Stimulated activated effector memory CD8-positive, alpha-beta T cell treated with anti-CD3 and anti-CD28 coated beads, Interleukin-12 subunit alpha, Interleukin-12 subunit beta, amount 100 ng/mL, for 72 hours (primary cell): ENCODE measurements at regions not wholly inside any gene's neighbourhood (a gene's known extent, or its start where the extent isn't known, plus 50 kb on each side); places are given as distances from the start of the nearest gene placed in this dataset.

ENCODE experiments used
- ATAC-seq: fragments of 150-1000 bp; cut with Tn5 transposase; 2 replicates; pipeline ENCODE4 v1.10.0; 2021
- DNase-seq, 2 donors: peaks; one replicate each; pipeline ENCODE4 v3.0.0; 2021 to 2022; ENCODE audit warnings: low spot score in 2 of 2
- H3K27ac Mint-ChIP-seq: one replicate; pipeline ENCODE4 v1.8.0; 2022; ENCODE audit warnings: mild to moderate bottlenecking, mixed read lengths
- H3K36me3 Mint-ChIP-seq: one replicate; pipeline ENCODE4 v1.8.0; 2022; ENCODE audit warnings: mild to moderate bottlenecking, mixed read lengths
- H3K4me1 Mint-ChIP-seq: one replicate; pipeline ENCODE4 v1.8.0; 2022; ENCODE audit warnings: mixed read lengths
- H3K4me3 Mint-ChIP-seq: one replicate; pipeline ENCODE4 v1.8.0; 2022; ENCODE audit warnings: mild to moderate bottlenecking, mixed read lengths
- H3K9me3 Mint-ChIP-seq: one replicate; pipeline ENCODE4 v1.8.0; 2022; ENCODE audit warnings: mixed read lengths

DNA sequence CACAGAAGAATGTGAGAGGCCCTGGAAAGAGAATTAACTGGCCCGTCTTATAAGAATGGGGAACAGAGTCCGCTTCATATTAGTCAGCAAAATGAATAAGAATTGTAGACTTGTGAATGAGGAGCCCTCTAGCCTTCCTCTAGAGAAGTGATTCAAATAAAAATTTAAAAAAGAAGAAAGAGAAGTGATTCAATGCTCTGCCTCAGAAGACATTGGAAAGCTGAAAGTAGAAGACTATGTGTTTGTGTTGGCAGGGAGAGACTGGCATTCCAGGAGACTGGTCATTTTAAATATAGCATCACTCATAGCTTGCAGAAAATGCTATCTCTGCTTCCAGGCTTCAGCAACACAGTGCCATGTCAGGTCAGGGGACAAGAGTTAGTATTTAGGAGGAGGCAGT is 190.6 kb upstream of the HS3ST3A1 start:
- Mint-ChIP-seq H3K36me3 (no peaks in the 10 kb centered on the region), H3K9me3 (no peaks in the 10 kb centered on the region), H3K27ac (no peak overlapping the region), H3K4me1 (no peaks in the 10 kb centered on the region), H3K4me3 (no peak overlapping the region)
- no peak for ATAC-seq
- DNase-seq = no peak

DNA sequence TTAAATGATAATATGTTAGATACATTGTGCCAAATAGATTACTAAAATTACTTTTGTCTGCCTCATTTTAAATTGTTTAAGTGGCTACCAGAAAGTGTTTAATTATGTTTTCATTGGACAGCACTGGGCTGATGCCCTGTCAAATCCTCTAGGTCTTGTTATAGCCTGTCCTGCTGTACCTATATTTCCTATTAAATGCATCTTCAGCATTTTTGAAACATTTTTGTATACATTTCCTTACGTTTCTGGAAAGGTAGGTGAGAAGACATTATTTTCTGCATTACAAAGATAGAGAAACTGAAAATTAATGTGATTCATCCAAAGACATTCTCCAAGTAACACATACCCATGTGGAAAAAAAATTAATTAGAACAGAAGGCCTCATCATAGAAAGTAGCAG is 192.2 kb upstream of the HS3ST3A1 start:
- Mint-ChIP-seq H3K27ac (no peak overlapping the region), H3K36me3 (no peaks in the 10 kb centered on the region), H3K4me1 (no peaks in the 10 kb centered on the region), H3K9me3 (peaks cover 3% of the 10 kb centered on the region), H3K4me3 (no peak overlapping the region)
- DNase-seq (no peak), ATAC-seq (no peak)

DNA sequence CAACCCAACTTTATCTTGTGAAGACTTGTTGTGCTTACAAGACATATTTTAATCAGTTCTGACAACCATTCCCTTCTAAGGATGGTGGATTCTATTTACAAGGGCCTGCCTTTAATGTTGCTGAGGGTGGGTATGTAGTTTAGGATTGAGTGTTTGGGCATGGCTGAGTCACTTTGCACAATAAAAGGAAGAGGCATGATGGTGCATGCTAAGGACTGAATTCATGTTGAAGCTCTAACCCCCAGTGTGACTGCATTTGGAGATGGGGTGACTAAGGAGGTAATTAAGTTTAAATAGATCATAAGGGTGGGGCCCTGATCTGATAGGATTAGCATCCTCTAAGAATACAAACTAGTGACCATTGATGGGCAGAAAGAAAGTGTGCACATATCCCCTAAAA is 196.1 kb upstream of the HS3ST3A1 start:
- H3K9me3 Mint-ChIP-seq = peaks cover 3% of the 10 kb centered on the region
- H3K27ac Mint-ChIP-seq = no peak overlapping the region
- DNase-seq = no peak
- H3K4me3 Mint-ChIP-seq = no peak overlapping the region
- H3K36me3 Mint-ChIP-seq = no peaks in the 10 kb centered on the region
- no peaks in the 10 kb centered on the region for H3K4me1 Mint-ChIP-seq
- no peak for ATAC-seq

DNA sequence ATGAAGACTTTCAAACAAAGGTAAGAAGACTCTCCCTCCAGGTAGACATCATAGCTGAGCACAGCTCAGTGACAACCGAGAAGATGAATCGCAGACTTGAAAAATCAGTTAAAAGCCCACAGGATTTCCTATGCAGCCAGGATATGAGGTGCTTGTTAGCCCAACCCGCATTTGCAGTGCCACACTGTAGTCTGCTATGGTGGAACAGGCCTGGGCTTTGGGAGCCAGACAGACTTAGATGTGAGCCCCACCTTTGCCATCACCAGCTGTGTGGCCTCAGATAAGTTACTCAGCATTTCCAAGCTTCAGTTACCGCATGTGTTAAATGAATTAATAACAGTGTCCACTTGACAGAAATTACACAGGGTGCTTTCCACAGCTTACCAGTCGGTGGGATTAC is 204.4 kb upstream of the HS3ST3A1 start:
- no peaks in the 10 kb centered on the region for H3K4me1 Mint-ChIP-seq
- no peak overlapping the region for H3K4me3 Mint-ChIP-seq
- H3K36me3 Mint-ChIP-seq = no peaks in the 10 kb centered on the region
- ATAC-seq (no peak), DNase-seq (peak in 1 of 2 donors; percentile 18)
- no peaks in the 10 kb centered on the region for H3K9me3 Mint-ChIP-seq
- H3K27ac Mint-ChIP-seq = no peak overlapping the region

DNA sequence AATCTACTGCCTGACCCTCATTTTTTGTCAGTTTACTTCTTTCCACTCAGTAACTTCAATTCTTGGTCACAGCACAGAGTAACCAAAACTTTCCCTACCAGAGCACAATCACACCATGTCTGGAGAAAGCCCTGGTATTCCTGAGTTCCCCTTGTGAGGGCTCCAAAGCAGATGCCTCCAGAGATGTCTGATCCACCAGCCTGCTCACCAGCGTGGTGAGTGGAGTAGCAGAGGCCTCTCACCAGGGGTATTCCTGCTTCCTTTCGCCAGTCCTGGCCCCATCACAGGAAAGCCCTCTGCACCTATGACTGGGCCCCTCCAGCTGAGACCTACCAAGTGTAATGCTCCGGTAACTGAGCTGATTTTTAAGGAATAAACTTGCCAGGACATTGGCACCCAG is 205.4 kb upstream of the HS3ST3A1 start:
- ATAC-seq (no peak), DNase-seq (no peak)
- no peaks in the 10 kb centered on the region for H3K36me3 Mint-ChIP-seq
- H3K4me3 Mint-ChIP-seq = no peak overlapping the region
- H3K4me1 Mint-ChIP-seq = no peaks in the 10 kb centered on the region
- H3K27ac Mint-ChIP-seq = no peak overlapping the region
- H3K9me3 Mint-ChIP-seq = no peaks in the 10 kb centered on the region

DNA sequence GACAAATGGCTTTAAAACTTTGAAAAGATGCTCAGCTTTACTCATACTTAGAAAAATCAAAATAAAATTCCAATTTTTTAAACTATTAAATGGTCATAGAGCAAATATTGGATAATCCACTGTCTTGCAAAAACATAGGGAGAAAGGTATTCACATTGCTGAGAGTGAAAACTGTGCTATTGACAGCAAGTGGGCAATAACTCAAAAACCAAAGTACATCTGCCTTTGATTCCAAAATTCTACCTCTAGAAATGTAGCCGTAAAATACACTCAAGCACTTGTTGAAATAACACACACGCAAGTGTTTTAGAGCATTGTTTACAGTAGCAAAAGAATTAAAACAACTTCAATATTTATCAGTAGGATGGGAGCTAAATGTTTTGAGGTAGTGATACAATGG is 210.6 kb upstream of the HS3ST3A1 start:
- H3K4me3 Mint-ChIP-seq = no peak overlapping the region
- no peaks in the 10 kb centered on the region for H3K4me1 Mint-ChIP-seq
- no peaks in the 10 kb centered on the region for H3K9me3 Mint-ChIP-seq
- H3K27ac Mint-ChIP-seq = no peak overlapping the region
- ATAC-seq (no peak), DNase-seq (no peak)
- no peaks in the 10 kb centered on the region for H3K36me3 Mint-ChIP-seq

DNA sequence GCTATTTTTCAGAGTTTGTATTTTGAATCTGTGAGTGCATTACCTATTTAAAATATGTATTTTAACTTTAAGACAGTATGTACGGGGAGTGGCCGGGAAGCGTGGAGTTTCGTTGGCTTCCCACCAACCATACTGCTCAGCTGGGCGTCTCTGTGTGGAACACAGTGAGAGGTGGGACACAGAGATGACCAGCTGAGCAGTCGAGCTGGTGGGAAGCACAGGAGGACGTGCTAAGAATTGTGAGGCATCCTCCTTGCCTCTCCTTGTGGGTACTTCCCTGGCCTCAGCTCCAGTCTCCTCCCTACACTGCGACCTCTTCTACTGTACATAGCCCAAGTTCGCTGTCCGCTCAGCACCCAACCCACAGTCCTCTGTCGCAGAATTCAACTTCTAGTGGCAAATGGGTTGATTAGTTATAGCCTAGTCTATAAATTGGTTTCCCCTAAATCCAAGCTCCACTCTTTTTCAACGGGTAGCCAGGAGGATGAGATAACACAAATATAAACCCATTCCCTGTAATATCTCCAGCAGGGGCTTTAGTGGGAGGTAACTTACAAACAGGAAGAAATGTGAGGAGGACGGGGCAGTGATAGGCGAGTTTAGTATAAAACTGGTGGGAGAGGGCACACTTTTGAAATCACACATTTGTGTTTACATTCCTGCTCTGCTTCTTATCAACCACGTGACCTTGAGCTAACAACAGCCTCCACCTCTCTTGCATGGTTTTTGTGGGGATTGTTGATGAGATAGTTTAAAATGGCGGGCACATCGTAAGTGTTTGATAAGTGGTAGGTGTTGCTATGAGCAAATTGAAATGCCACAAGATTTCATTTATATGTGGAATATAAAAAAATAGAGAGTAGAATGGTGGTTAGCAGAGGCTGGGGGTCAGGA is 211.9 kb upstream of the HS3ST3A1 start:
- H3K27ac Mint-ChIP-seq = no peak overlapping the region
- DNase-seq (no peak), ATAC-seq (no peak)
- H3K4me1 Mint-ChIP-seq = no peaks in the 10 kb centered on the region
- H3K4me3 Mint-ChIP-seq = no peak overlapping the region
- no peaks in the 10 kb centered on the region for H3K36me3 Mint-ChIP-seq
- no peaks in the 10 kb centered on the region for H3K9me3 Mint-ChIP-seq

DNA sequence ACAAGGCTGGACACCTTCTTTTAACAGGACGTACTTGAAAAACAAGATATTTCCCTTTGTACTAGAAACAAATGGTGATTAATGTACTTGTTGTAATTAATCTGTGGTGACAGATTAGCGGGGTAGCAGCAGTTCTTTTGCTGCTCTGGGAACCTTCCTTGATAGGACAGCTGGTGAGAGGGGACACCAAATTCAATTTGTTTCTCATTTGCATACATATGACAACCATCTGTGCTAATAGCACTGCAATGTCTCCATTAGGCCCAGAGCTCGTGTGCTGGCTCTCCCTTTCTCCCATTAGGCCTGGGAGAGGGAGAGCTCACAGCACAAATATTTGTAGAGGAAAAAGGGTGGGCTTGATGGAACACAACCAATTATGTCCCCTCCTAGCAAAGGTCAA is 221.0 kb upstream of the HS3ST3A1 start:
- DNase-seq = no peak
- Mint-ChIP-seq H3K4me3 (no peak overlapping the region), H3K9me3 (peaks cover 2% of the 10 kb centered on the region), H3K4me1 (no peaks in the 10 kb centered on the region), H3K27ac (no peak overlapping the region), H3K36me3 (no peaks in the 10 kb centered on the region)
- ATAC-seq = no peak

DNA sequence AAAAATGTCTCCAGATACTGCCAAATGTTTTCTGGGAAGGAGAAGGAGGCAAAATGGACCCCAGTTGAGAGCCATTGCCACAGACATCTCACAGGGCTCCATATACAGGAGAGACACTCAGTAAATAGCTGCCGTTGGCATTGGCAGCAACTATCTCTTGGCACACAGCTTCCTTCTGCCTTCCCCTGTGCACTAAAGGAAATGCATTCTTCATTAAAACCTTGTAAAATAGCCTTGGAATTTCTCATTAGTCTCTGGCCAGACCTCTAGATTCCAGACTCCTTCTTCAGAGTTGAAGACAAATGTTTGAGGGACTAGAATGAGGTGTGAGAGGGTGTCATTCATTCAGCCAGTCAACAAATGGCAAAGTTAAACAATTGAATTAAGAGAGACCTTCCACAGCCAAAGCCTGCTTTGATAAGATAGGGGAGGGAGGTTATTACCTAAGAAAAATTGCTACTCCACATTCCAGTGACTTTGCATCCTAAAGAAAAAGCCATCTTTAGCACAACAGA is 223.9 kb upstream of the HS3ST3A1 start:
- no peak for DNase-seq
- Mint-ChIP-seq H3K9me3 (peaks cover 2% of the 10 kb centered on the region), H3K4me3 (no peak overlapping the region), H3K36me3 (no peaks in the 10 kb centered on the region), H3K4me1 (no peaks in the 10 kb centered on the region), H3K27ac (no peak overlapping the region)
- ATAC-seq = no peak

DNA sequence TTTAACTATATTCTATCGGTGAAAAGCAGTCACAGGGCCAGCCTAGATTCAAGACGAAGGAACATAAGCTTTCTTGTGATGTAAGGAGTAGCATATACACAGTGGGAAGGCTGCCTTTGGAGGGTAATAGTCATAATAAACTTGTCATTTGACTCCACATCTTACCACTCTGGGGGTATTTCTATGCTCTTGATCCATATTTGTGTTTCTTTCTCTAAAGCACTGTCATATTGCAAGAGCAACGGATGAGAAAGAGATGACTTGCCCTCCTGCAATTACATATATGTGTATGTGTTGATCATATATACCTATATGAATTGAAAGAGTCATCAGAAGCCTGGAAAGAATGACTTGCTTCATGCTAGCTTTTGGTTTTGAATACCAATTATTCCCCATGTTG is 225.4 kb upstream of the HS3ST3A1 start:
- Mint-ChIP-seq H3K4me1 (no peaks in the 10 kb centered on the region), H3K36me3 (no peaks in the 10 kb centered on the region), H3K4me3 (no peak overlapping the region), H3K27ac (no peak overlapping the region), H3K9me3 (peaks cover 2% of the 10 kb centered on the region)
- DNase-seq = no peak
- ATAC-seq = peak; percentile 96

DNA sequence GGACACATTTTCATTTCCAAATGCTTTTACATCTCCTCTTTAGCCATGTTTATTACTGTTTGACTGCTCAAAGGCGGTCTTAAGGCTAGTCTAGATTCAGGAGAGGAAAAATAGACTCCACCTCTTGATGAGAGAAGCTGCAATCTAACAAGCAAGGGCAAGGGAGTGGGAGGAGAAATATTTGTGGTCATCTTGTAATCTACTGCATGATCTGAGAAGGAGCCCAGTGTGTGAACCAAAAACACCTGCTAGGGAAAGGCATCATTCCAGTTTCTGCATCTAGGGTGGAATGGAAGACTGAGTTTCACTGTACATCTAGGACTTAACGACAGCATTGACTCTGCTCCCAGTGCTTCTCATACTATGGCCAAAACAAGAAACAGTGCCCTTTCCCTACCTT is 232.2 kb upstream of the HS3ST3A1 start:
- ATAC-seq = no peak
- DNase-seq = no peak
- H3K27ac Mint-ChIP-seq = no peak overlapping the region
- H3K4me3 Mint-ChIP-seq = no peak overlapping the region
- no peaks in the 10 kb centered on the region for H3K9me3 Mint-ChIP-seq
- no peaks in the 10 kb centered on the region for H3K36me3 Mint-ChIP-seq
- H3K4me1 Mint-ChIP-seq = no peaks in the 10 kb centered on the region

DNA sequence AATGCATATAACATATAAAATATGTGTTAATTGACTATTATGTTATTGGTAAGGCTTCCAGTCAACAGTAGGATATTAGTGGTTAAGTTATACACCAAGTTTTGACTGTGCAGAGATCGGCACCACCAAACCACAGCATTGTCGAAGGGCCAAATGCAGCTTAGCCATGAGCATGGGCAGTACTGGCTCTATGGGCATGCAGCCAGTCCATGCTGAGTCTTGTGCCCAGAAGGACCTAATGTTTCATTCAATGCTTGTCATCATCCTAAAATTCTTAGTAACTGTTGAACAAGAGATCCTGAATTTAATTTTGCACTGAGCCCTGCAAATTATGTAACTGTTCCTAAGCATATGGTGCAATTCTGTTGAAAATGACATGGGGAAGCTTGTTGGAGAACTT is 233.4 kb upstream of the HS3ST3A1 start:
- H3K4me3 Mint-ChIP-seq = no peak overlapping the region
- no peaks in the 10 kb centered on the region for H3K9me3 Mint-ChIP-seq

DNA sequence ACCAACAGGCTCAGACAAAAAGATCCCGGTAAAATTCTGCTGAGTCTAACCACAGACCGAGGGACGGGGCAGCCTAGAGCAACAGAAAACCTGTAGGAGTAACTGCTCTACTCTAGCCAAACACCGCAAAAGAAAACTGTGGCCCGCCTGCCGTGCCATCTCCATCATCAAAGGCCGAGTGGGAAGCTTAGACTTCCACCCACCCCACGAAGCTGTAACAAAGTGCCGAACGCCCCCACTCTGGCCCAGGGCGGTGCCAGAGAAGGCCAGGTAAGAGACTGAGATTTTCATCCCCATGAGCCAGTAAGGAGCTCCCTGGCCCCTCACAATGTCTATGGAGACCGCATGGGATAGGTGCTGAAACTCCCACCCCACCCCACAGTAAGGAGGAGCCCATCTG is 231.9 kb upstream of the COX10 start:
- ATAC-seq (no peak), DNase-seq (no peak)
- Mint-ChIP-seq H3K9me3 (no peaks in the 10 kb centered on the region), H3K4me1 (no peaks in the 10 kb centered on the region), H3K36me3 (no peaks in the 10 kb centered on the region), H3K27ac (no peak overlapping the region), H3K4me3 (no peak overlapping the region)

More for the DNA sequence above, 233.4 kb upstream of the HS3ST3A1 start:
- no peaks in the 10 kb centered on the region for H3K36me3 Mint-ChIP-seq
- ATAC-seq = no peak
- no peak for DNase-seq
- H3K27ac Mint-ChIP-seq = no peak overlapping the region
- no peaks in the 10 kb centered on the region for H3K4me1 Mint-ChIP-seq

DNA sequence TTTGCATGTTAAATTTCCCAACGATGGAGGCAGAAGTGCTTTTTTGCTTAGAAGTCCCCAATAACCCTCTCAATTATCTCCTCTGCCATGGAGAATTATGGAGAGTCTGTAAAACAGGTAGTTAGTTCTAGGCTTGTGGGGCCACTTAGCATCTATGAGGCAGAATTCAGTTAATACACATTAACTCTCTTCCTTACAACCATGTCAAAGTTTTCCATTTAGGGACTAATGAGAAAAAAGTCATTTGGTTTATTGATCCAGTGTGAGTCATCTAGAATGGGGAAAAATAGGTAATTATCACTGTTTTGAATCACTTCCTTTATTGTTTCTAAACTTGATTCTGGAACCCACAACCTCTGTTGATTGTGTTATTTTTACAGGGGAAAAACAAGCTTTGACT is 229.1 kb upstream of the COX10 start:
- Mint-ChIP-seq H3K36me3 (no peaks in the 10 kb centered on the region), H3K9me3 (no peaks in the 10 kb centered on the region), H3K4me3 (no peak overlapping the region), H3K4me1 (no peaks in the 10 kb centered on the region), H3K27ac (no peak overlapping the region)
- ATAC-seq (no peak), DNase-seq (no peak)

DNA sequence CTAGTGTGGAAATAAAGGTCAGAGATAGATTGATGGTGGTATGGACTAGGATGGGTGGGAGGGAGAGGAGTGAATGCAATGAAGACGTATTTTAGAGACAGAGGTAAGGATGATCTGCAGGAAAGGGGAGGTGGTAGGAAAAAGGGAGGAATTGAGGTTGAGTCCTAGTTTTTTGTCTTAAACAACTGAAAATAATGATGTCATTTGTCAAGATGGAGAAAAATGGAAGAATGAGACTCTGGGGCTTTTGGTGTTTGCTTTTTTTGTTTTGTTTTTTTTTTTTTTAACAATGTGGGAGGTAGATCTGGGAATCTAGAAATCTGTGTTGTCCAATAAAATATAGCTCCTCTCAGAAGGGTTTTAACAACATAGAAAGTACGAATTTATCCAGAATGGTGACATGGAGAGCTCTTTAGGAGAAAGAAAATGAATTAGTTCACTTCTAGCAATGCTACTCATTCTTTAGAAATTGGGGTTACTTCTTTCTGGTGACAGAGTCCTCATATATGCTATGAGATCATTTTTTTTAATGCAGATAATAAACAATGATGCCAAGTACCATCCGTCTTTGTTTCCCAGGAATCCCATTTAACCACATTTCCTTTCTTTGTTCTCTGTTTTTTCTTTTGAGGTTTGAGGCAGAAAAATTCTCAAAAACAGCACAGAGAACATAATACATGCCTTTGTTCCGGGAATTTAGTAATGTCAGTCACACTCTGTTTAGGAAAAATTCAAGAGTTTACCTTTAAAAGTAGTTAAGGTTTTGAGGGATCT is 225.3 kb upstream of the COX10 start:
- no peak overlapping the region for H3K27ac Mint-ChIP-seq
- H3K9me3 Mint-ChIP-seq = no peaks in the 10 kb centered on the region
- H3K36me3 Mint-ChIP-seq = no peaks in the 10 kb centered on the region
- no peaks in the 10 kb centered on the region for H3K4me1 Mint-ChIP-seq
- H3K4me3 Mint-ChIP-seq = no peak overlapping the region
- DNase-seq (no peak), ATAC-seq (no peak)

DNA sequence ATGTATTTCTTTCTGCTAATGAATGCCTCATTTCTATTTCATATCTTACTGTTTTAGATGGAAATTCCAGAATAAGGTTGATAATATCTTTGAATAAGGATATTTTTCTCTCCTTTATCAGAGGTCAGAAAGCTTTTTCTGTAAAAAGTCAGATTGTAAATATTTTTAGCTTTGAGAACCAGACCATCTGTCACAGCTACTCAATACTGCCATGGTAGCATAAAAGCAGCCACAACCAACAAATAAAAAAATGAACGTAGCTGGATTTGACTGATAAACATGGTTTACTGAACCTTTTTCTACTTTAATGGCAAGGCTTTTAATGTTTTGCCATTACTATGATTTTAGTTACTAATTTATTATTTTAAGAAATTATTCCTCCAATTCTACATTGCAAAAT is 217.4 kb upstream of the COX10 start:
- Mint-ChIP-seq H3K9me3 (peaks cover 2% of the 10 kb centered on the region), H3K27ac (no peak overlapping the region), H3K4me1 (no peaks in the 10 kb centered on the region), H3K36me3 (no peaks in the 10 kb centered on the region), H3K4me3 (no peak overlapping the region)
- ATAC-seq = no peak
- no peak for DNase-seq
